ENCODE measurements at regions not wholly inside any gene's neighbourhood (a gene's known extent, or its start where the extent isn't known, plus 50 kb on each side); places are given as distances from the start of the nearest gene placed in this dataset.

GRCh38 chr5:61991866-61992265, 314.1 kb upstream of the KIF2A start:
- TF ChIP-seq, protein P1, sequence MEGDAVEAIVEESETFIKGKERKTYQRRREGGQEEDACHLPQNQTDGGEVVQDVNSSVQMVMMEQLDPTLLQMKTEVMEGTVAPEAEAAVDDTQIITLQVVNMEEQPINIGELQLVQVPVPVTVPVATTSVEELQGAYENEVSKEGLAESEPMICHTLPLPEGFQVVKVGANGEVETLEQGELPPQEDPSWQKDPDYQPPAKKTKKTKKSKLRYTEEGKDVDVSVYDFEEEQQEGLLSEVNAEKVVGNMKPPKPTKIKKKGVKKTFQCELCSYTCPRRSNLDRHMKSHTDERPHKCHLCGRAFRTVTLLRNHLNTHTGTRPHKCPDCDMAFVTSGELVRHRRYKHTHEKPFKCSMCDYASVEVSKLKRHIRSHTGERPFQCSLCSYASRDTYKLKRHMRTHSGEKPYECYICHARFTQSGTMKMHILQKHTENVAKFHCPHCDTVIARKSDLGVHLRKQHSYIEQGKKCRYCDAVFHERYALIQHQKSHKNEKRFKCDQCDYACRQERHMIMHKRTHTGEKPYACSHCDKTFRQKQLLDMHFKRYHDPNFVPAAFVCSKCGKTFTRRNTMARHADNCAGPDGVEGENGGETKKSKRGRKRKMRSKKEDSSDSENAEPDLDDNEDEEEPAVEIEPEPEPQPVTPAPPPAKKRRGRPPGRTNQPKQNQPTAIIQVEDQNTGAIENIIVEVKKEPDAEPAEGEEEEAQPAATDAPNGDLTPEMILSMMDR (conservative IDR thresholded peaks at IDR 0.05) = no peak
- H3K27ac Mint-ChIP-seq = no peak overlapping the region
- WGBS, 2 experiments (ENCODE audit: insufficient coverage in 1 of 2, insufficient read length in 1 of 2) = 83% methylated on average over 2 of the region's 2 CpGs; no CpG with 5 or more reads in 1 of the 2 experiments

DNA sequence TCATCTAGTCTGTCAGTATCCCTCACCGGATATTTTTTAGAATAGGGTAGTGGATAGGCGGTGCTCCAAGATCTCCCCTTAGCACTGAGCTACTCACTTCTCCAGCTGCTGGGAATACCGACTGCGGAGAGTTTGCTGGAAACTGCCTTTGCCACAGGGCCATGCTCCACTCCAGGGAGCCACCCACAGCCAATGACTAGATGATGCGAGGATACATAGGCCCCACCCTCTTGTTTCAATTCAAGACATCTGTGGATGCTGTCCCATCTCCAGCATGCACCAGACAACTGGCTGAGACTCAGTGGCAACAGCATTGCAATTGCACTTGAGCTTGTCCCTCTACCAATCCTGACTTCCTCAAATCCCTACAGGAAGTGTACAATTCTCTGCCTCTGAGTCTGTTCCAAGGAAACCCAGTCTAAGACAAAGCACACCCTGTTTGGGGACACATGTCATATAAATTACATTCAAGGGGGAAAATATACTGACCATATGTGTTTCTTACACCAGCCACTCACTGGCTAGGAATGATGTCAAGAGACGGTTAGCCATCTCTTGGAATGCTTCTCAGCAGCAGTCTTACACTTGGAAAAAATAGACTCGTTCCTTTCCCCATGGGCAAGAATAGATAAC, 312.6 kb upstream of the KIF2A start:
- Mint-ChIP-seq H3K4me3 (no peak overlapping the region), H3K4me1 (peaks cover 28% of the 10 kb centered on the region), H3K9me3 (no peaks in the 10 kb centered on the region), H3K36me3 (ENCODE audit: low read depth) (no peaks in the 10 kb centered on the region), H3K27me3 (ENCODE audit: insufficient read depth) (no peaks in the 10 kb centered on the region), H3K27ac (no peak overlapping the region)
- Histone ChIP-seq H3K9ac (ENCODE audit: extremely low read depth, low read length, poor library complexity, severe bottlenecking) (no peak overlapping the region), H3K27ac (ENCODE audit: low read depth, low read length) (no peak overlapping the region), H3K9me3 (ENCODE audit: control insufficient read depth, low read length) (no peaks in the 10 kb centered on the region), H3K4me1 (ENCODE audit: control insufficient read depth, insufficient read depth, low read length) (peaks cover 16% of the 10 kb centered on the region), H3K4me3 (ENCODE audit: low read length) (no peak overlapping the region), H3K27me3 (ENCODE audit: control insufficient read depth, insufficient read depth, low read length, poor library complexity, severe bottlenecking) (no peaks in the 10 kb centered on the region), H3K36me3 (ENCODE audit: control insufficient read depth, insufficient read depth, low read length) (no peaks in the 10 kb centered on the region)
- TF ChIP-seq, protein P1 (conservative IDR thresholded peaks at IDR 0.05) = no peak
- no peak for DNase-seq
- 94% methylated on average over 6 to 7 of the region's 7 CpGs for WGBS, 2 experiments (ENCODE audit: insufficient coverage in 1 of 2, insufficient read length in 1 of 2)

More at GRCh38 chr5:61991866-61992265, 314.1 kb upstream of the KIF2A start:
- Histone ChIP-seq H3K9ac (ENCODE audit: extremely low read depth, low read length, poor library complexity, severe bottlenecking) (no peak overlapping the region), H3K27me3 (ENCODE audit: control insufficient read depth, insufficient read depth, low read length, poor library complexity, severe bottlenecking) (no peaks in the 10 kb centered on the region), H3K9me3 (ENCODE audit: control insufficient read depth, low read length) (peaks cover 2% of the 10 kb centered on the region), H3K36me3 (ENCODE audit: control insufficient read depth, insufficient read depth, low read length) (no peaks in the 10 kb centered on the region), H3K4me1 (ENCODE audit: control insufficient read depth, insufficient read depth, low read length) (peaks cover 16% of the 10 kb centered on the region), H3K4me3 (ENCODE audit: low read length) (no peak overlapping the region), H3K27ac (ENCODE audit: low read depth, low read length) (no peak overlapping the region)
- Mint-ChIP-seq H3K36me3 (ENCODE audit: low read depth) (no peaks in the 10 kb centered on the region), H3K4me1 (peaks cover 27% of the 10 kb centered on the region), H3K27me3 (ENCODE audit: insufficient read depth) (no peaks in the 10 kb centered on the region), H3K9me3 (peaks cover 2% of the 10 kb centered on the region), H3K4me3 (no peak overlapping the region)
- no peak for DNase-seq

- no peaks in the 10 kb centered on the region for H3K9me3 Mint-ChIP-seq
- H3K4me3 Mint-ChIP-seq = no peak overlapping the region
- H3K9ac ChIP-seq (ENCODE audit: extremely low read depth, low read length, poor library complexity, severe bottlenecking) = no peak overlapping the region
- no peak overlapping the region for H3K27ac Mint-ChIP-seq
- no peaks in the 10 kb centered on the region for H3K27me3 ChIP-seq (ENCODE audit: control insufficient read depth, insufficient read depth, low read length, poor library complexity, severe bottlenecking)
- no peak overlapping the region for H3K4me3 ChIP-seq (ENCODE audit: low read length)
- no peaks in the 10 kb centered on the region for H3K9me3 ChIP-seq (ENCODE audit: control insufficient read depth, low read length)
- H3K4me1 ChIP-seq (ENCODE audit: control insufficient read depth, insufficient read depth, low read length) = peaks cover 16% of the 10 kb centered on the region
- 100% methylated on average over 1 of the region's 1 CpG; no CpG with 5 or more reads in 1 of the 2 experiments for WGBS, 2 experiments (ENCODE audit: insufficient coverage in 1 of 2, insufficient read length in 1 of 2)
- DNase-seq = no peak
- no peaks in the 10 kb centered on the region for H3K27me3 Mint-ChIP-seq (ENCODE audit: insufficient read depth)
- no peak overlapping the region for H3K27ac ChIP-seq (ENCODE audit: low read depth, low read length)
- peaks cover 24% of the 10 kb centered on the region for H3K4me1 Mint-ChIP-seq
- H3K36me3 Mint-ChIP-seq (ENCODE audit: low read depth) = no peaks in the 10 kb centered on the region
- TF ChIP-seq, protein P1 (conservative IDR thresholded peaks at IDR 0.05) = no peak
- H3K36me3 ChIP-seq (ENCODE audit: control insufficient read depth, insufficient read depth, low read length) = no peaks in the 10 kb centered on the region
These were observed 311.8 kb upstream of the KIF2A start for GRCh38 chr5:61994171-61994570.
